WTC11 (cell line): ENCODE measurements at regions not wholly inside any gene's neighbourhood (a gene's known extent, or its start where the extent isn't known, plus 50 kb on each side); places are given as distances from the start of the nearest gene placed in this dataset.

ENCODE experiments used
- ATAC-seq: fragments of 200-7000 bp; cut with Tn5 transposase; 2 replicates; pipeline ENCODE4 v1.10.0; 2021; ENCODE audit warnings: mild to moderate bottlenecking, moderate library complexity
- CTCF ChIA-PET: fragments of 300-600 bp; sonication (Branson Sonifier 250); formaldehyde crosslinking; loops from one replicate; lab custom pipeline; 2021; ENCODE audit warnings: antibody characterized with exemption; lab: Charles Lee
- POLR2A ChIA-PET: fragments of 350-600 bp; sonication (Branson Sonifier 250); formaldehyde crosslinking; loops from one replicate; lab custom pipeline; 2021; ENCODE audit warnings: antibody characterized with exemption; lab: Charles Lee
- DNase-seq: peaks from one replicate; pipeline ENCODE4 v3.0.0; 2021; ENCODE audit warnings: low spot score
- H3K27ac Mint-ChIP-seq: 2 replicates; pipeline ENCODE4 v1.8.0; 2021; ENCODE audit warnings: mixed read lengths
- H3K27me3 Mint-ChIP-seq: 2 replicates; pipeline ENCODE4 v1.8.0; 2021; ENCODE audit warnings: low read depth, mild to moderate bottlenecking, moderate library complexity, mixed read lengths
- H3K36me3 Mint-ChIP-seq: 2 replicates; pipeline ENCODE4 v1.8.0; 2021; ENCODE audit warnings: mixed read lengths
- H3K4me1 Mint-ChIP-seq: 2 replicates; pipeline ENCODE4 v1.8.0; 2022; ENCODE audit warnings: mixed read lengths
- H3K4me3 Mint-ChIP-seq: 2 replicates; pipeline ENCODE4 v1.8.0; 2021; ENCODE audit warnings: mild to moderate bottlenecking, moderate library complexity, mixed read lengths
- H3K9me3 Mint-ChIP-seq: 2 replicates; pipeline ENCODE4 v1.8.0; 2021; ENCODE audit warnings: mixed read lengths
- ATF1 ChIP-seq: sonication (generic); formaldehyde crosslinking; IDR thresholded peaks from 2 replicates; pipeline ENCODE4 v1.8.1; 2023; ENCODE audit warnings: mild to moderate bottlenecking, moderate library complexity, missing genetic modification reagents
- GRHL2 ChIP-seq: fragments of 250-450 bp; sonication (Bioruptor Pico); IDR thresholded peaks from 2 replicates; pipeline ENCODE4 v1.8.0; 2022; ENCODE audit warnings: mild to moderate bottlenecking, moderate library complexity; ENCODE audit not compliant: insufficient replicate concordance, severe bottlenecking
- JAZF1 ChIP-seq: fragments of 250-450 bp; sonication (Bioruptor Pico); IDR thresholded peaks from 2 replicates; pipeline ENCODE4 v1.9.0; 2021; ENCODE audit warnings: moderate library complexity, mild to moderate bottlenecking, inconsistent platforms
- MYBL2 ChIP-seq: sonication (generic); formaldehyde crosslinking; IDR thresholded peaks from 2 replicates; pipeline ENCODE4 v1.8.1; 2023; ENCODE audit warnings: mild to moderate bottlenecking, moderate library complexity, missing genetic modification reagents
- NFE2L1 ChIP-seq: sonication (generic); formaldehyde crosslinking; IDR thresholded peaks from 2 replicates; pipeline ENCODE4 v1.8.1; 2023; ENCODE audit warnings: missing genetic modification reagents
- NR3C1 ChIP-seq: sonication (generic); formaldehyde crosslinking; conservative IDR thresholded peaks from 2 replicates; pipeline ENCODE4 v1.8.1; 2023; ENCODE audit warnings: low read depth, mild to moderate bottlenecking, missing genetic modification reagents
- PRRX2 ChIP-seq: fragments of 250-450 bp; sonication (Bioruptor Pico); IDR thresholded peaks from 2 replicates; pipeline ENCODE4 v1.8.0; 2021; ENCODE audit warnings: mild to moderate bottlenecking
- RORB ChIP-seq: fragments of 250-450 bp; sonication (Bioruptor Pico); IDR thresholded peaks from 2 replicates; pipeline ENCODE4 v1.9.0; 2021; ENCODE audit warnings: mild to moderate bottlenecking
- TP53 ChIP-seq: sonication (generic); formaldehyde crosslinking; IDR thresholded peaks from 2 replicates; pipeline ENCODE4 v1.8.1; 2023; ENCODE audit warnings: mild to moderate bottlenecking, missing genetic modification reagents
- ZNF396 ChIP-seq: fragments of 250-450 bp; sonication (Bioruptor Pico); IDR thresholded peaks from 2 replicates; pipeline ENCODE4 v1.8.0; 2021; ENCODE audit warnings: mild to moderate bottlenecking, moderate library complexity, borderline replicate concordance
- ZNF671 ChIP-seq: fragments of 250-450 bp; sonication (Bioruptor Pico); IDR thresholded peaks from 2 replicates; pipeline ENCODE4 v1.8.0; 2021; ENCODE audit warnings: mild to moderate bottlenecking
- TF ChIP-seq, protein P1 (sequence below): sonication (generic); formaldehyde crosslinking; conservative IDR thresholded peaks from 2 replicates; pipeline ENCODE4 v1.8.1; 2023; ENCODE audit warnings: mild to moderate bottlenecking, low read depth, missing genetic modification reagents, moderate library complexity
- TF ChIP-seq, protein P2 (sequence below): fragments of 250-450 bp; sonication (Bioruptor Pico); IDR thresholded peaks from 2 replicates; pipeline ENCODE4 v1.9.0; 2021; ENCODE audit warnings: moderate library complexity, mild to moderate bottlenecking, inconsistent platforms, borderline replicate concordance
- TF ChIP-seq, protein P3 (sequence below): sonication (generic); formaldehyde crosslinking; IDR thresholded peaks from 2 replicates; pipeline ENCODE4 v1.8.1; 2023; ENCODE audit warnings: mild to moderate bottlenecking, missing genetic modification reagents, moderate library complexity
- TF ChIP-seq, protein P4 (sequence below): fragments of 250-450 bp; sonication (Bioruptor Pico); IDR thresholded peaks from 2 replicates; pipeline ENCODE4 v1.9.0; 2021; ENCODE audit warnings: mild to moderate bottlenecking
- TF ChIP-seq, protein P5 (sequence below): sonication (generic); formaldehyde crosslinking; IDR thresholded peaks from 2 replicates; pipeline ENCODE4 v1.8.0; 2023; ENCODE audit warnings: mild to moderate bottlenecking, missing genetic modification reagents
- TF ChIP-seq, protein P6 (sequence below): sonication (generic); formaldehyde crosslinking; IDR thresholded peaks from 2 replicates; pipeline ENCODE4 v1.8.1; 2023; ENCODE audit warnings: mild to moderate bottlenecking, missing genetic modification reagents, moderate library complexity
- TF ChIP-seq, protein P7 (sequence below): sonication (generic); formaldehyde crosslinking; IDR thresholded peaks from 2 replicates; pipeline ENCODE4 v1.8.1; 2022; ENCODE audit warnings: missing genetic modification reagents, borderline replicate concordance

DNA sequence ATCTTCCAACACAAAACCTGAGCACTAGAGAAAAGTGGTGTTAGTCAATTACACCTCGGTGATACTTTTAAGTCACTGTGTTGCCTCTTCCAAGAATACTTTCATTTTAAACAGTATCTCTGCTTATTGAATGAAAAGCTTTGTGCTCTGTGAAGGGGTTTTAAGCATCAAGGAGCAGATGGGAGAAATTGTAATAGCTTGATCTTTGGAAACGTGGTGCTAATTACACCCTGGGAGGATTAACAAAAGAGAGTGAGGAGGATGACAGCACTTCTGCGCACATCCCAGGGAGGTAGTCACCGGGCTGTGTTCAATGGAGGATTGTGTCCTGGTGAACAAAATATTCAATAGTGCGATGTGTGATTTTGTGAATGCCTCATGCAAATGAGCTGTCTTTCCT, 477.4 kb upstream of the ADAMTS16 start:
- H3K27ac Mint-ChIP-seq: no peak overlapping the region
- H3K4me3 Mint-ChIP-seq: no peak overlapping the region
- H3K4me1 Mint-ChIP-seq: peaks cover 5% of the 10 kb centered on the region; the same call in 1 of the 2 replicates
- CTCF ChIA-PET: no interaction called here
- peaks cover 8% of the 10 kb centered on the region for H3K9me3 Mint-ChIP-seq
- no peaks in the 10 kb centered on the region for H3K36me3 Mint-ChIP-seq
- no peaks in the 10 kb centered on the region for H3K27me3 Mint-ChIP-seq
- POLR2A ChIA-PET: no interaction called here
- ATAC-seq: no peak
- DNase-seq: no peak
- TF ChIP-seq TP53 (CRISPR knock-in tag): no peak
- TF ChIP-seq, protein P1, sequence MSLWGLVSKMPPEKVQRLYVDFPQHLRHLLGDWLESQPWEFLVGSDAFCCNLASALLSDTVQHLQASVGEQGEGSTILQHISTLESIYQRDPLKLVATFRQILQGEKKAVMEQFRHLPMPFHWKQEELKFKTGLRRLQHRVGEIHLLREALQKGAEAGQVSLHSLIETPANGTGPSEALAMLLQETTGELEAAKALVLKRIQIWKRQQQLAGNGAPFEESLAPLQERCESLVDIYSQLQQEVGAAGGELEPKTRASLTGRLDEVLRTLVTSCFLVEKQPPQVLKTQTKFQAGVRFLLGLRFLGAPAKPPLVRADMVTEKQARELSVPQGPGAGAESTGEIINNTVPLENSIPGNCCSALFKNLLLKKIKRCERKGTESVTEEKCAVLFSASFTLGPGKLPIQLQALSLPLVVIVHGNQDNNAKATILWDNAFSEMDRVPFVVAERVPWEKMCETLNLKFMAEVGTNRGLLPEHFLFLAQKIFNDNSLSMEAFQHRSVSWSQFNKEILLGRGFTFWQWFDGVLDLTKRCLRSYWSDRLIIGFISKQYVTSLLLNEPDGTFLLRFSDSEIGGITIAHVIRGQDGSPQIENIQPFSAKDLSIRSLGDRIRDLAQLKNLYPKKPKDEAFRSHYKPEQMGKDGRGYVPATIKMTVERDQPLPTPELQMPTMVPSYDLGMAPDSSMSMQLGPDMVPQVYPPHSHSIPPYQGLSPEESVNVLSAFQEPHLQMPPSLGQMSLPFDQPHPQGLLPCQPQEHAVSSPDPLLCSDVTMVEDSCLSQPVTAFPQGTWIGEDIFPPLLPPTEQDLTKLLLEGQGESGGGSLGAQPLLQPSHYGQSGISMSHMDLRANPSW (CRISPR knock-in tag): no peak
- no peak for TF ChIP-seq ATF1 (CRISPR knock-in tag)
- no peak for TF ChIP-seq ZNF671
- no peak for TF ChIP-seq PRRX2 (CRISPR knock-in tag)
- no peak for TF ChIP-seq JAZF1
- TF ChIP-seq, protein P2, sequence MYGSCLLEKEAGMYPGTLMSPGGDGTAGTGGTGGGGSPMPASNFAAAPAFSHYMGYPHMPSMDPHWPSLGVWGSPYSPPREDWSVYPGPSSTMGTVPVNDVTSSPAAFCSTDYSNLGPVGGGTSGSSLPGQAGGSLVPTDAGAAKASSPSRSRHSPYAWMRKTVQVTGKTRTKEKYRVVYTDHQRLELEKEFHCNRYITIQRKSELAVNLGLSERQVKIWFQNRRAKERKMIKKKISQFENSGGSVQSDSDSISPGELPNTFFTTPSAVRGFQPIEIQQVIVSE (CRISPR knock-in tag): no peak
- no peak for TF ChIP-seq MYBL2 (CRISPR knock-in tag)
- TF ChIP-seq RORB: no peak

DNA sequence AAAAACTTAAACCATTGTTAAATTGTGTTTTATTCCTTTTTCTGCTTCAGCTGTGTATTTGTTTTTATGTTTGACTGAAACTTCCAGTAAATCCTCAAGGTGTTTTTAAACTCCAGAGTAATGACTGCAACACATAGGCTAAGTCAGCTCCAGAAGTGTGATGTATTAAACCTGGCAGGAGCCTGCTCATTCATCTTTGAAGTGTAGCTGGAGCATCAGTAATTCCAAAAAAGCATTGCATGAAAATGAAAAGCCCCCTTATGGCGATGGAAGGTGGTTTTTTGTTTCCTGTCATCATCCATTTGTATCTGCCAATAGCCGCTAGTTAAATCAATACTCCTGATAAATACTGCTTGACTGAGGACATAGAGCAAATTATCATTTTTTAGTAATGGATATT, 474.2 kb upstream of the ADAMTS16 start:
- Mint-ChIP-seq H3K4me3 (no peak overlapping the region), H3K27me3 (no peaks in the 10 kb centered on the region), H3K4me1 (0 out of 2 replicates have a peak, but pooled peaks cover 2% of the 10 kb centered on the region), H3K9me3 (no peaks in the 10 kb centered on the region), H3K27ac (no peak overlapping the region), H3K36me3 (no peaks in the 10 kb centered on the region)
- CTCF ChIA-PET: interaction anchor here (1.1 kb wide), 1 partner anchor 34 kb away, joined by 4 read pairs; no protein-coding TSS in a partner anchor
- ATAC-seq (no peak), DNase-seq (no peak)
- POLR2A ChIA-PET: no interaction called here
- no peak for TF ChIP-seq ZNF396 (CRISPR knock-in tag)
- TF ChIP-seq, protein P3, sequence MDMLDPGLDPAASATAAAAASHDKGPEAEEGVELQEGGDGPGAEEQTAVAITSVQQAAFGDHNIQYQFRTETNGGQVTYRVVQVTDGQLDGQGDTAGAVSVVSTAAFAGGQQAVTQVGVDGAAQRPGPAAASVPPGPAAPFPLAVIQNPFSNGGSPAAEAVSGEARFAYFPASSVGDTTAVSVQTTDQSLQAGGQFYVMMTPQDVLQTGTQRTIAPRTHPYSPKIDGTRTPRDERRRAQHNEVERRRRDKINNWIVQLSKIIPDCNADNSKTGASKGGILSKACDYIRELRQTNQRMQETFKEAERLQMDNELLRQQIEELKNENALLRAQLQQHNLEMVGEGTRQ: no peak
- TF ChIP-seq, protein P4, sequence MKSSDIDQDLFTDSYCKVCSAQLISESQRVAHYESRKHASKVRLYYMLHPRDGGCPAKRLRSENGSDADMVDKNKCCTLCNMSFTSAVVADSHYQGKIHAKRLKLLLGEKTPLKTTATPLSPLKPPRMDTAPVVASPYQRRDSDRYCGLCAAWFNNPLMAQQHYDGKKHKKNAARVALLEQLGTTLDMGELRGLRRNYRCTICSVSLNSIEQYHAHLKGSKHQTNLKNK (CRISPR knock-in tag): no peak
- TF ChIP-seq GRHL2 (CRISPR knock-in tag): no peak
- no peak for TF ChIP-seq NR3C1
- TF ChIP-seq NFE2L1: no peak
- TF ChIP-seq, protein P5, sequence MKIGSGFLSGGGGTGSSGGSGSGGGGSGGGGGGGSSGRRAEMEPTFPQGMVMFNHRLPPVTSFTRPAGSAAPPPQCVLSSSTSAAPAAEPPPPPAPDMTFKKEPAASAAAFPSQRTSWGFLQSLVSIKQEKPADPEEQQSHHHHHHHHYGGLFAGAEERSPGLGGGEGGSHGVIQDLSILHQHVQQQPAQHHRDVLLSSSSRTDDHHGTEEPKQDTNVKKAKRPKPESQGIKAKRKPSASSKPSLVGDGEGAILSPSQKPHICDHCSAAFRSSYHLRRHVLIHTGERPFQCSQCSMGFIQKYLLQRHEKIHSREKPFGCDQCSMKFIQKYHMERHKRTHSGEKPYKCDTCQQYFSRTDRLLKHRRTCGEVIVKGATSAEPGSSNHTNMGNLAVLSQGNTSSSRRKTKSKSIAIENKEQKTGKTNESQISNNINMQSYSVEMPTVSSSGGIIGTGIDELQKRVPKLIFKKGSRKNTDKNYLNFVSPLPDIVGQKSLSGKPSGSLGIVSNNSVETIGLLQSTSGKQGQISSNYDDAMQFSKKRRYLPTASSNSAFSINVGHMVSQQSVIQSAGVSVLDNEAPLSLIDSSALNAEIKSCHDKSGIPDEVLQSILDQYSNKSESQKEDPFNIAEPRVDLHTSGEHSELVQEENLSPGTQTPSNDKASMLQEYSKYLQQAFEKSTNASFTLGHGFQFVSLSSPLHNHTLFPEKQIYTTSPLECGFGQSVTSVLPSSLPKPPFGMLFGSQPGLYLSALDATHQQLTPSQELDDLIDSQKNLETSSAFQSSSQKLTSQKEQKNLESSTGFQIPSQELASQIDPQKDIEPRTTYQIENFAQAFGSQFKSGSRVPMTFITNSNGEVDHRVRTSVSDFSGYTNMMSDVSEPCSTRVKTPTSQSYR (CRISPR knock-in tag): no peak
- TF ChIP-seq, protein P6, sequence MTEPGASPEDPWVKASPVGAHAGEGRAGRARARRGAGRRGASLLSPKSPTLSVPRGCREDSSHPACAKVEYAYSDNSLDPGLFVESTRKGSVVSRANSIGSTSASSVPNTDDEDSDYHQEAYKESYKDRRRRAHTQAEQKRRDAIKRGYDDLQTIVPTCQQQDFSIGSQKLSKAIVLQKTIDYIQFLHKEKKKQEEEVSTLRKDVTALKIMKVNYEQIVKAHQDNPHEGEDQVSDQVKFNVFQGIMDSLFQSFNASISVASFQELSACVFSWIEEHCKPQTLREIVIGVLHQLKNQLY (CRISPR knock-in tag): no peak
- TF ChIP-seq, protein P7, sequence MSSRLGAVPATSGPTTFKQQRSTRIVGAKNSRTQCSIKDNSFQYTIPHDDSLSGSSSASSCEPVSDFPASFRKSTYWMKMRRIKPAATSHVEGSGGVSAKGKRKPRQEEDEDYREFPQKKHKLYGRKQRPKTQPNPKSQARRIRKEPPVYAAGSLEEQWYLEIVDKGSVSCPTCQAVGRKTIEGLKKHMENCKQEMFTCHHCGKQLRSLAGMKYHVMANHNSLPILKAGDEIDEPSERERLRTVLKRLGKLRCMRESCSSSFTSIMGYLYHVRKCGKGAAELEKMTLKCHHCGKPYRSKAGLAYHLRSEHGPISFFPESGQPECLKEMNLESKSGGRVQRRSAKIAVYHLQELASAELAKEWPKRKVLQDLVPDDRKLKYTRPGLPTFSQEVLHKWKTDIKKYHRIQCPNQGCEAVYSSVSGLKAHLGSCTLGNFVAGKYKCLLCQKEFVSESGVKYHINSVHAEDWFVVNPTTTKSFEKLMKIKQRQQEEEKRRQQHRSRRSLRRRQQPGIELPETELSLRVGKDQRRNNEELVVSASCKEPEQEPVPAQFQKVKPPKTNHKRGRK: no peak
